K562 (cell line): ENCODE measurements at regions not wholly inside any gene's neighbourhood (a gene's known extent, or its start where the extent isn't known, plus 50 kb on each side); places are given as distances from the start of the nearest gene placed in this dataset.

Source experiments
- ATAC-seq: fragments of 200-7000 bp; cut with Tn5 transposase; 3 replicates; pipeline ENCODE4 v1.9.1; 2020; ENCODE audit warnings: moderate library complexity
- BruUV-seq: library from RNA; stranded (reverse); fragments of 400-500 nt; replicated peaks from 2 replicates; lab custom pipeline; 2021; lab: Mats Ljungman, UMichigan
- CTCF ChIA-PET: fragments of 300-600 bp; formaldehyde crosslinking; extraction: SDS; loops from one replicate; lab custom pipeline; 2021; ENCODE audit warnings: low intra/inter-chr PET ratio; lab: Yijun Ruan, JAX
- POLR2A ChIA-PET: fragments of 300-600, 350-650 bp; sonication (Branson Sonifier 250); formaldehyde crosslinking; extraction: SDS; loops from one replicate; lab custom pipeline; 2021; ENCODE audit warnings: antibody characterized with exemption, inconsistent platforms; lab: Yijun Ruan, JAX
- DNase-seq, 4 experiments: peaks; one replicate each; pipeline versions ENCODE4 v3.0.0 to v3.0.0-alpha.2; 2011 to 2018; ENCODE audit warnings: low spot score in 3 of 4, mixed read lengths in 3 of 4; ENCODE audit errors: extremely low read depth in 1 of 4
- FAIRE-seq: peaks from 2 replicates; lab custom pipeline; 2011; peaks lifted over from hg19 to GRCh38; lab: Jason Lieb, UNC
- H2AFZ ChIP-seq: 2 replicates; pipeline ENCODE4 v1.6.0; 2011; ENCODE audit warnings: low read depth, low read length, control low read depth, inconsistent platforms
- H3K27ac ChIP-seq: fragments of 200-600 bp; 3 replicates; pipeline ENCODE4 v1.8.0; 2011; ENCODE audit warnings: low read depth, mild to moderate bottlenecking, control low read depth, inconsistent platforms, low read length, moderate library complexity, mixed read lengths; ENCODE audit errors: extremely low read depth
- H3K27me3 ChIP-seq, 2 experiments: fragments of 300-600 bp in 1 of 2; 2 replicates in 1 of 2; 3 replicates in 1 of 2; pipeline versions ENCODE4 v1.6.0 to v1.8.0; 2011; ENCODE audit warnings: inconsistent platforms in 2 of 2, low read length in 2 of 2, mild to moderate bottlenecking in 1 of 2, mixed read lengths in 1 of 2, moderate library complexity in 1 of 2; ENCODE audit not compliant: control insufficient read depth in 2 of 2, insufficient read depth in 2 of 2
- H3K36me3 ChIP-seq: fragments of 300-600 bp; 3 replicates; pipeline ENCODE4 v1.8.0; 2011; ENCODE audit warnings: mild to moderate bottlenecking, low read length, inconsistent platforms; ENCODE audit not compliant: control insufficient read depth, insufficient read depth
- H3K4me1 ChIP-seq, 2 experiments: fragments of 200-600 bp in 1 of 2; replicated peaks in 1 of 2; 2 replicates in 1 of 2; 3 replicates in 1 of 2; pipeline versions ENCODE4 v1.5.1 to v1.8.0; 2011; ENCODE audit warnings: inconsistent platforms in 2 of 2, low read length in 2 of 2, mild to moderate bottlenecking in 1 of 2, mixed read lengths in 1 of 2, moderate library complexity in 1 of 2; ENCODE audit not compliant: control insufficient read depth in 2 of 2, insufficient read depth in 2 of 2
- H3K4me2 ChIP-seq: 2 replicates; pipeline ENCODE4 v1.6.1; 2011; ENCODE audit warnings: low read length, control low read depth, inconsistent platforms, mixed read lengths; ENCODE audit not compliant: insufficient read depth
- H3K4me3 ChIP-seq: fragments of 200-600 bp; sonication (generic), shearing (Covaris generic); 2 replicates; pipeline ENCODE4 v1.5.1; 2016; ENCODE audit warnings: control low read depth, inconsistent platforms
- H3K79me2 ChIP-seq: fragments of 200-600 bp; 3 replicates; pipeline ENCODE4 v1.8.0; 2011; ENCODE audit warnings: low read length, inconsistent platforms; ENCODE audit not compliant: control insufficient read depth, insufficient read depth
- H3K9ac ChIP-seq, 2 experiments: 2 replicates each; pipeline versions ENCODE4 v1.6.0 to v1.6.1; 2011; ENCODE audit warnings: low read depth in 2 of 2, low read length in 2 of 2, control low read depth in 1 of 2, inconsistent platforms in 1 of 2, mild to moderate bottlenecking in 1 of 2, mixed read lengths in 1 of 2; ENCODE audit not compliant: insufficient read depth in 1 of 2
- H3K9me1 ChIP-seq: one replicate; pipeline ENCODE4 v1.6.0; 2011; ENCODE audit warnings: inconsistent platforms, mild to moderate bottlenecking, low read length, moderate library complexity; ENCODE audit not compliant: control insufficient read depth, insufficient read depth
- H3K9me3 ChIP-seq: replicated peaks from 2 replicates; pipeline ENCODE4 v1.5.1; 2011; ENCODE audit warnings: low read depth, low read length, inconsistent platforms; ENCODE audit not compliant: control insufficient read depth, insufficient read depth
- H4K20me1 ChIP-seq: replicated peaks from 2 replicates; pipeline ENCODE4 v1.6.1; 2011; ENCODE audit warnings: low read length, inconsistent platforms, mixed read lengths; ENCODE audit not compliant: control insufficient read depth, insufficient read depth
- CLOCK ChIP-seq: fragments of 250-450 bp; sonication (Bioruptor Pico); IDR thresholded peaks from 2 replicates; pipeline ENCODE4 v1.4.0; 2020; ENCODE audit warnings: mild to moderate bottlenecking, moderate library complexity, borderline replicate concordance
- FOXJ2 ChIP-seq: fragments of 200-800 bp; sonication (Bioruptor generic); IDR thresholded peaks from 2 replicates; pipeline ENCODE4 v1.6.1; 2016; ENCODE audit warnings: missing genetic modification characterization, missing compliant biosample characterization
- KDM1A ChIP-seq, 2 experiments: fragments of 450-650 bp; IDR thresholded peaks; 2 replicates each; pipeline ENCODE4 v1.6.1; 2016; ENCODE audit warnings: mild to moderate bottlenecking in 2 of 2
- MYNN ChIP-seq, 2 experiments: sonication (generic); formaldehyde crosslinking in 1 of 2; IDR thresholded peaks; 2 replicates each; pipeline versions ENCODE4 v1.5.0 to v1.6.1; 2016 to 2020; ENCODE audit warnings: antibody characterized with exemption in 1 of 2, missing genetic modification reagents in 1 of 2
- NFATC3 ChIP-seq: fragments of 450-650 bp; IDR thresholded peaks from 2 replicates; pipeline ENCODE4 v1.6.1; 2017; ENCODE audit warnings: mild to moderate bottlenecking
- SNRNP70 ChIP-seq: fragments of 200-400 bp; formaldehyde crosslinking; optimal IDR thresholded peaks from 2 replicates; pipeline ENCODE3; 2017; ENCODE audit warnings: low read depth, low read length
- SOX6 ChIP-seq: fragments of 450-650 bp; IDR thresholded peaks from 2 replicates; pipeline ENCODE4 v1.6.1; 2014; ENCODE audit warnings: mild to moderate bottlenecking
- WHSC1 ChIP-seq: IDR thresholded peaks from one replicate; pipeline ENCODE4 v1.6.1; 2012; ENCODE audit warnings: low read length, control low read depth, inconsistent platforms
- XRCC3 ChIP-seq: fragments of 450-650 bp; IDR thresholded peaks from 2 replicates; pipeline ENCODE4 v1.6.1; 2017; ENCODE audit warnings: mild to moderate bottlenecking, moderate library complexity
- ZBTB43 ChIP-seq: sonication (generic); formaldehyde crosslinking; IDR thresholded peaks from 2 replicates; pipeline ENCODE4 v1.8.0; 2023; ENCODE audit warnings: mild to moderate bottlenecking, missing genetic modification reagents
- ZNF583 ChIP-seq: fragments of 250-450 bp; sonication (Bioruptor Pico); IDR thresholded peaks from 2 replicates; pipeline ENCODE4 v1.4.0; 2020
- WGBS: fragments of 100-300 bp; shearing (Covaris generic); methylation state at CpG from one replicate; pipeline ENCODE4 v1.1.6; 2016; ENCODE audit warnings: low coverage, mixed read lengths; ENCODE audit not compliant: insufficient coverage; ENCODE audit errors: missing lambda C conversion rate; 5-methylcytosine and 5-hydroxymethylcytosine counted together
- in situ Hi-C: fragments of 300-500 bp; cut with MboI; formaldehyde crosslinking; loops from 4 replicates; pipeline ENCODE4 v1.15.0; 2018; ENCODE audit warnings: inconsistent platforms, mixed read lengths
- intact Hi-C: fragments of 100-400 bp; cut with micrococcal nuclease; formaldehyde crosslinking; loops from 2 replicates; pipeline ENCODE4 v1.14.2; 2022

GRCh38 chr18:79604205-79604912, 75.2 kb upstream of the CTDP1 start (continued):
- TF ChIP-seq CLOCK (CRISPR knock-in tag) (no peak), SOX6 (no peak)

- POLR2A ChIA-PET = no interaction called here
- no peak overlapping the region for H2AFZ ChIP-seq
- DNase-seq (no peak), ATAC-seq (no peak), FAIRE-seq (no peak)
- in situ Hi-C loops = no loop called here
- 0 out of 2 replicates have a peak, but pooled peaks have one; percentile 18 for TF ChIP-seq MYNN (IDR thresholded peaks at IDR 0.05)
- TF ChIP-seq MYNN (CRISPR knock-in tag; IDR thresholded peaks at IDR 0.05) = no peak
- TF ChIP-seq WHSC1 = no peak
- TF ChIP-seq FOXJ2 (tag) = no peak
- TF ChIP-seq KDM1A (IDR thresholded peaks at IDR 0.05) = peak in 1 of 2 experiments; percentile 79; a peak in 1 of 4 replicates
- no peak for TF ChIP-seq XRCC3
- TF ChIP-seq SNRNP70 = no peak
- TF ChIP-seq ZBTB43 (CRISPR knock-in tag) = peak; percentile 85; the same call in 1 of the 2 replicates
- TF ChIP-seq ZNF583 (CRISPR knock-in tag) = no peak
- no peak for TF ChIP-seq NFATC3
- WGBS = 70% methylated on average over 14 of the region's 36 CpGs
- H3K36me3 ChIP-seq = no peaks in the 10 kb centered on the region
- H3K9ac ChIP-seq = no peak overlapping the region
- no peak overlapping the region for H3K4me2 ChIP-seq
- H4K20me1 ChIP-seq = no peaks in the 10 kb centered on the region
- H3K9me3 ChIP-seq = no peaks in the 10 kb centered on the region
- H3K9me1 ChIP-seq = no peaks in the 10 kb centered on the region
- H3K27me3 ChIP-seq = no peaks in the 10 kb centered on the region; a peak in 2 of 5 replicates
- H3K27ac ChIP-seq = no peak overlapping the region
- CTCF ChIA-PET = no interaction called here
- BruUV-seq = no TSS peak
- H3K4me1 ChIP-seq = peaks cover 7 to 52% of the 10 kb centered on the region in 2 experiments; a peak in 4 of 5 replicates
- no peak overlapping the region for H3K4me3 ChIP-seq
- H3K79me2 ChIP-seq = no peaks in the 10 kb centered on the region
- intact Hi-C loops = no loop called here
Observed at GRCh38 chr18:79604913-79605880, 74.4 kb upstream of the CTDP1 start.
